Neuronal stem cell (in vitro differentiated cells): ENCODE measurements at regions not wholly inside any gene's neighbourhood (a gene's known extent, or its start where the extent isn't known, plus 50 kb on each side); places are given as distances from the start of the nearest gene placed in this dataset.

Source experiments
- DNase-seq: peaks from one replicate; pipeline ENCODE4 v3.0.0-alpha.2; 2013; ENCODE audit warnings: low spot score
- H2AFZ ChIP-seq: one replicate; pipeline ENCODE4 v1.6.1; 2013; ENCODE audit warnings: mild to moderate bottlenecking, low read length, inconsistent platforms
- H2AK5ac ChIP-seq: 2 replicates; pipeline ENCODE4 v1.6.1; 2013; ENCODE audit warnings: low read depth, mild to moderate bottlenecking, inconsistent platforms, low read length, moderate library complexity, mixed read lengths
- H2BK120ac ChIP-seq: 2 replicates; pipeline ENCODE4 v1.6.1; 2013; ENCODE audit warnings: low read depth, mild to moderate bottlenecking, inconsistent platforms, low read length, moderate library complexity, mixed read lengths
- H2BK12ac ChIP-seq: one replicate; pipeline ENCODE4 v1.6.1; 2013; ENCODE audit warnings: low read length, inconsistent platforms
- H2BK15ac ChIP-seq: 2 replicates; pipeline ENCODE4 v1.6.1; 2013; ENCODE audit warnings: mild to moderate bottlenecking, low read length, inconsistent platforms, mixed read lengths
- H2BK5ac ChIP-seq: one replicate; pipeline ENCODE4 v1.6.1; 2013; ENCODE audit warnings: inconsistent platforms, mild to moderate bottlenecking, low read length, moderate library complexity
- H3K14ac ChIP-seq: one replicate; pipeline ENCODE4 v1.6.1; 2013; ENCODE audit warnings: low read length, inconsistent platforms
- H3K18ac ChIP-seq: 2 replicates; pipeline ENCODE4 v1.6.1; 2013; ENCODE audit warnings: low read length, inconsistent platforms
- H3K23ac ChIP-seq: 2 replicates; pipeline ENCODE4 v1.6.1; 2013; ENCODE audit warnings: low read depth, mild to moderate bottlenecking, mixed read lengths, low read length, inconsistent platforms; ENCODE audit not compliant: poor library complexity
- H3K27ac ChIP-seq: replicated peaks from 3 replicates; pipeline ENCODE4 v1.5.1; 2013; ENCODE audit warnings: low read length, inconsistent platforms
- H3K27me3 ChIP-seq, 3 experiments: 2 replicates each; pipeline ENCODE4 v1.6.1; 2013; ENCODE audit warnings: low read length in 3 of 3, mild to moderate bottlenecking in 2 of 3, inconsistent platforms in 1 of 3, low read depth in 1 of 3, mixed read lengths in 1 of 3, moderate library complexity in 1 of 3; ENCODE audit not compliant: control insufficient read depth in 3 of 3, insufficient read depth in 3 of 3
- H3K36me3 ChIP-seq, 2 donors: replicated peaks in 1 of 2; 2 replicates each; pipeline ENCODE4 v1.6.1; 2013; ENCODE audit warnings: low read length in 2 of 2; ENCODE audit not compliant: control insufficient read depth in 2 of 2, insufficient read depth in 2 of 2
- H3K4ac ChIP-seq: 2 replicates; pipeline ENCODE4 v1.6.1; 2013; ENCODE audit warnings: inconsistent platforms, mild to moderate bottlenecking, low read length, moderate library complexity
- H3K4me1 ChIP-seq, 2 donors: 1 replicate in 1 of 2; 2 replicates in 1 of 2; pipeline ENCODE4 v1.6.1; 2013; ENCODE audit warnings: low read length in 2 of 2, low read depth in 1 of 2; ENCODE audit not compliant: control insufficient read depth in 2 of 2, insufficient read depth in 1 of 2
- H3K4me2 ChIP-seq: one replicate; pipeline ENCODE4 v1.6.1; 2013; ENCODE audit warnings: mild to moderate bottlenecking, low read length, inconsistent platforms; ENCODE audit not compliant: insufficient read depth, poor library complexity, severe bottlenecking
- H3K4me3 ChIP-seq, 2 donors: 2 replicates each; pipeline ENCODE4 v1.5.1; 2013; ENCODE audit warnings: low read length in 2 of 2, mild to moderate bottlenecking in 2 of 2, inconsistent platforms in 1 of 2, moderate library complexity in 1 of 2
- H3K79me1 ChIP-seq: one replicate; pipeline ENCODE4 v1.6.1; 2013; ENCODE audit warnings: low read depth, mild to moderate bottlenecking, inconsistent platforms, low read length, moderate library complexity
- H3K9ac ChIP-seq: one replicate; pipeline ENCODE4 v1.6.1; 2013; ENCODE audit warnings: mild to moderate bottlenecking, low read depth, low read length, inconsistent platforms; ENCODE audit not compliant: poor library complexity
- H3K9me3 ChIP-seq, 2 donors: replicated peaks in 1 of 2; 2 replicates each; pipeline versions ENCODE3 to v1.6.1; 2013; ENCODE audit warnings: low read length in 2 of 2, mild to moderate bottlenecking in 2 of 2, inconsistent platforms in 1 of 2, low read depth in 1 of 2, mixed read lengths in 1 of 2, moderate library complexity in 1 of 2; ENCODE audit not compliant: control insufficient read depth in 2 of 2, insufficient read depth in 1 of 2
- H4K8ac ChIP-seq: one replicate; pipeline ENCODE4 v1.6.1; 2013; ENCODE audit warnings: low read depth, mild to moderate bottlenecking, inconsistent platforms, low read length, moderate library complexity
- H4K91ac ChIP-seq: one replicate; pipeline ENCODE4 v1.6.1; 2013; ENCODE audit warnings: low read length, low read depth, mild to moderate bottlenecking, inconsistent platforms; ENCODE audit not compliant: poor library complexity
- WGBS, 2 donors: extraction: QIAGEN DNeasy Blood & Tissue Kit; methylation state at CpG; one replicate each; pipeline ENCODE4 v1.1.7; 2013; ENCODE audit warnings: missing lambda C conversion rate in 2 of 2, mixed read lengths in 1 of 2; ENCODE audit not compliant: insufficient read length in 2 of 2, insufficient replicate concordance in 1 of 2; ENCODE audit errors: extremely low coverage in 2 of 2; 5-methylcytosine and 5-hydroxymethylcytosine counted together

DNA sequence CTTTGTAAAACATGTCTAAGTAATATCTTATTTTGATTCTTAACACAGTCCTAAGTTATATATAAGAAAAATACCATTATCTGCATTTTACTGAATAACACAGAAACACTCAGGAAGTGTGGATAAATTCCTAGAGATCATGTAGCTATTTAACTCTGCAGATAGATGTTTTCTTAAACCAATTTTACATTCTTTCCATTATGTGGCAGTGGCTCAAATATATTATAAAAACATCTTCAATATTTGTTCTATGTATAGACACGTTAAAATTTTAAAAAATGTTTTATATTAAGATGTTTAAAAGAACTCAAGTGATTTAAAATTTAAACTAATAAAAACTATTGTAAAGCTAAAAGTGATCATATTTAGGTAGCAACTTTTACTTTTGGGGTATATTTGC, 683.8 kb downstream of the DIPK2A start:
- H2AK5ac ChIP-seq, result no peak overlapping the region
- H4K91ac ChIP-seq, result no peak overlapping the region
- H3K14ac ChIP-seq, result no peak overlapping the region
- no peak overlapping the region for H2BK5ac ChIP-seq
- no peak overlapping the region for H2BK12ac ChIP-seq
- H3K9ac ChIP-seq, result no peak overlapping the region
- no peak overlapping the region for H3K18ac ChIP-seq
- no peaks in the 10 kb centered on the region for H3K9me3 ChIP-seq
- WGBS, 2 donors, result no CpG with 5 or more reads among the region's 1 CpG
- no peaks in the 10 kb centered on the region for H3K4me1 ChIP-seq
- H3K79me1 ChIP-seq, result no peaks in the 10 kb centered on the region
- no peak overlapping the region for H2AFZ ChIP-seq
- no peak overlapping the region for H2BK120ac ChIP-seq
- DNase-seq, result no peak
- no peaks in the 10 kb centered on the region for H3K27me3 ChIP-seq
- no peak overlapping the region for H2BK15ac ChIP-seq
- H3K27ac ChIP-seq, result no peak overlapping the region
- no peaks in the 10 kb centered on the region for H3K36me3 ChIP-seq
- no peak overlapping the region for H3K4ac ChIP-seq
- no peak overlapping the region for H3K23ac ChIP-seq
- no peak overlapping the region for H3K4me3 ChIP-seq
- H4K8ac ChIP-seq, result no peak overlapping the region
- H3K4me2 ChIP-seq, result no peak overlapping the region

DNA sequence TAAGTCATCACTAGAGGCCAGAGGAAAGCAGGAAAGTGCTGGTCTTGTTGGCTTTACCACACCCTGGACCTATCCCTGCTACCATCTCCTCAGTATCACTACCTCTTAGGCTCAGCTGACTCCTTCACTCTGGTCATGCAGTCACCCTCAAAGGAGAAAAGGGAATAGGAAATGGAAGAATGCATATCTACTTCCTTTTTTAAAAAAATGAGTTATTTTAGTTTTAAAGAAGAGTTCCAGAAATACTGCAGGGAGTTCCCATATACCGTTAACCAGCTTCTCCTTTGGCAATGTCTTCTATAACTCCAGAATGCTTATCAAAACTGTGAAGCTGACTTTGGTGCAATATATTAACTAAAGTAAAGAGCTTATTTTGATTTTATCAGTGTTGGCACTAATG, 688.6 kb downstream of the DIPK2A start:
- Histone ChIP-seq H3K23ac (no peak overlapping the region), H3K79me1 (no peaks in the 10 kb centered on the region), H2AFZ (no peak overlapping the region), H3K14ac (no peak overlapping the region), H3K9ac (no peak overlapping the region), H3K4ac (no peak overlapping the region), H2AK5ac (no peak overlapping the region), H3K36me3 (no peaks in the 10 kb centered on the region), H2BK5ac (no peak overlapping the region), H3K27me3 (no peaks in the 10 kb centered on the region), H4K8ac (no peak overlapping the region), H2BK12ac (no peak overlapping the region), H3K18ac (no peak overlapping the region), H3K27ac (no peak overlapping the region), H2BK15ac (no peak overlapping the region), H3K9me3 (peaks cover 0 to under 1% of the 10 kb centered on the region in 2 donors), H2BK120ac (no peak overlapping the region), H3K4me3 (no peak overlapping the region), H3K4me1 (no peaks in the 10 kb centered on the region), H3K4me2 (no peak overlapping the region), H4K91ac (no peak overlapping the region)
- no CpG with 5 or more reads among the region's 1 CpG for whole genome bisulfite sequencing, 2 donors
- DNase-seq, result no peak

DNA sequence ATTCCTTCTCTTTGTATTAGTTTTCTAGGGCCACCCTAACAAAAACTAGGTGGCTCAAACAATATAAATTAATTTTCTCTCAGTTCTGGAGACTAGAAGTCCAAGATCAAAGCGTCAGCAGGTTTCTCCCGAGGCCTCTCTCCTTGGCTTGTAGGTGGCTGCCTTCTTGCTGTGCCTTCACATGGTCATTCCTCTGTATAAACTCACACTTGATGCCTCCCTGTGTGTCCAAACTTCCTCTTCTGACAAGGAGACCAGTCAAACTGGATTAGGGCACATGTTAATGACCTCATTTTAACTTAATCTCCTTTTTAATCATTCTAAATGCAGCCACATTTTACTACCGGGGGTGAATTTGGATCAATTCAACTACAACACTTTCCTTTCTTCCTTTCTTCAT, 691.1 kb downstream of the DIPK2A start:
- Histone ChIP-seq H3K4me3 (no peak overlapping the region), H3K27me3 (no peaks in the 10 kb centered on the region), H3K14ac (no peak overlapping the region), H2AK5ac (no peak overlapping the region), H3K36me3 (peaks cover 0 to 2% of the 10 kb centered on the region in 2 donors), H3K4me1 (no peaks in the 10 kb centered on the region), H4K8ac (no peak overlapping the region), H3K18ac (no peak overlapping the region), H3K79me1 (no peaks in the 10 kb centered on the region), H4K91ac (no peak overlapping the region), H2BK120ac (no peak overlapping the region), H3K9ac (no peak overlapping the region), H2AFZ (no peak overlapping the region), H3K4me2 (no peak overlapping the region), H3K27ac (no peak overlapping the region), H2BK15ac (no peak overlapping the region), H3K9me3 (peaks cover 4 to 9% of the 10 kb centered on the region in 2 donors), H2BK12ac (no peak overlapping the region), H2BK5ac (no peak overlapping the region), H3K23ac (no peak overlapping the region), H3K4ac (no peak overlapping the region)
- DNase-seq, result no peak
- no CpG with 5 or more reads among the region's 3 CpGs for WGBS, 2 donors

DNA sequence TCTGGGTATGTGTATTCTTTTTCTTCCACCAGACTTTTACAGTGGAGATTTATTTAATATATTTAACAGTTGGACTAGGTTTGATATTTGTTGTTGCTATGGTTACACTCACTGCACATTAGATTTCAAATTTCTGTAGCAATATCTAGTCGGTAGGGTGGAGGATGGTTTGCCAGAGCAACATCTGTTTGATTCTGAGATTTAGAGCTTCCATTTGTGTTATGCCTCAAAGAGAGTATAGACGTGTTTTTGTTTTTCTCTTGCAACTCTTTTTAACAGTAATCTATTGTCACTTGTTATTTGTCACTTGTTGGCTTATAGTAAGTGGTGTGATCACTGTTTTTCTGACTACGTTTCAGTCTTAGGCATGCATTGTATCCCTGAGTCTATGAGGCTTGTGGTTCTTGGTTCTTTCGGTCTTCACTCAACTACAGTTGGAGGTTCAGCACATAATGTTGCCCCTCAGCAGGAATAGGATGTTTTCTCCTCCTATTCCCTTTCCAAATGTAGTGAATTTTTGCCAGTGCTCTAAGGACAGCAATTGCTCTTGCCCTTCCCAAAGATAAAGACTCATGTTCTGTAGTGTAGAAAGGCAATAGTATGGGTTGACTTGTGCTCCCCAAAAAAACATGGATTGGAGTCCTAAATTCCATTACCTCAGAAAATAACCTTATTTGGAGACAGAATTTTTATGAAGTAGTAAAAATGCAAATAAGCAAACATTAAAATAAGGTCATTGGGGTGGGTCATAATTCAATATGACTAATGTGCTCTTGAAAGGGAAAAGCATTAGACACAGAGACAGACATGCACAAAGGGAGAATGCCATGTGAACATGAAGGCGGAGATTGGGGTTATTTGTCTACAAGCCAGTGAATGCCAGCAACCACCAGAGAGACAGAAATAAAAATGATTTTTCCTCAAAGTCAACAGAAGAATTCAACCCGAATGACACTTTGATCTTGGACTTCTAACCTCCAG, 692.1 kb downstream of the DIPK2A start:
- Histone ChIP-seq H3K4me2 (no peak overlapping the region), H3K79me1 (no peaks in the 10 kb centered on the region), H3K9ac (no peak overlapping the region), H3K4me3 (no peak overlapping the region), H3K36me3 (peaks cover 0 to 2% of the 10 kb centered on the region in 2 donors), H3K23ac (no peak overlapping the region), H3K4me1 (no peaks in the 10 kb centered on the region), H3K27me3 (no peaks in the 10 kb centered on the region), H4K91ac (no peak overlapping the region), H2BK15ac (no peak overlapping the region), H3K14ac (no peak overlapping the region), H2AK5ac (no peak overlapping the region), H2AFZ (no peak overlapping the region), H2BK120ac (no peak overlapping the region), H2BK5ac (no peak overlapping the region), H4K8ac (no peak overlapping the region), H2BK12ac (no peak overlapping the region), H3K9me3 (peaks cover 4 to 9% of the 10 kb centered on the region in 2 donors), H3K27ac (no peak overlapping the region), H3K18ac (no peak overlapping the region), H3K4ac (no peak overlapping the region)
- WGBS, 2 donors, result no CpG with 5 or more reads among the region's 6 CpGs
- DNase-seq, result no peak
